K562 (cell line): ENCODE measurements at regions not wholly inside any gene's neighbourhood (a gene's known extent, or its start where the extent isn't known, plus 50 kb on each side); places are given as distances from the start of the nearest gene placed in this dataset.

Experiments
- ATAC-seq: fragments of 200-7000 bp; cut with Tn5 transposase; 3 replicates; pipeline ENCODE4 v1.9.1; 2020; ENCODE audit warnings: moderate library complexity
- BruUV-seq: library from RNA; stranded (reverse); fragments of 400-500 nt; replicated peaks from 2 replicates; lab custom pipeline; 2021; lab: Mats Ljungman, UMichigan
- CTCF ChIA-PET: fragments of 300-600 bp; formaldehyde crosslinking; extraction: SDS; loops from one replicate; lab custom pipeline; 2021; ENCODE audit warnings: low intra/inter-chr PET ratio; lab: Yijun Ruan, JAX
- POLR2A ChIA-PET: fragments of 300-600, 350-650 bp; sonication (Branson Sonifier 250); formaldehyde crosslinking; extraction: SDS; loops from one replicate; lab custom pipeline; 2021; ENCODE audit warnings: antibody characterized with exemption, inconsistent platforms; lab: Yijun Ruan, JAX
- DNase-seq, 4 experiments: peaks; one replicate each; pipeline versions ENCODE4 v3.0.0 to v3.0.0-alpha.2; 2011 to 2018; ENCODE audit warnings: low spot score in 3 of 4, mixed read lengths in 3 of 4; ENCODE audit errors: extremely low read depth in 1 of 4
- FAIRE-seq: peaks from 2 replicates; lab custom pipeline; 2011; peaks lifted over from hg19 to GRCh38; lab: Jason Lieb, UNC
- H2AFZ ChIP-seq: 2 replicates; pipeline ENCODE4 v1.6.0; 2011; ENCODE audit warnings: low read depth, low read length, control low read depth, inconsistent platforms
- H3K27ac ChIP-seq: fragments of 200-600 bp; 3 replicates; pipeline ENCODE4 v1.8.0; 2011; ENCODE audit warnings: low read depth, mild to moderate bottlenecking, control low read depth, inconsistent platforms, low read length, moderate library complexity, mixed read lengths; ENCODE audit errors: extremely low read depth
- H3K27me3 ChIP-seq, 2 experiments: fragments of 300-600 bp in 1 of 2; 2 replicates in 1 of 2; 3 replicates in 1 of 2; pipeline versions ENCODE4 v1.6.0 to v1.8.0; 2011; ENCODE audit warnings: inconsistent platforms in 2 of 2, low read length in 2 of 2, mild to moderate bottlenecking in 1 of 2, mixed read lengths in 1 of 2, moderate library complexity in 1 of 2; ENCODE audit not compliant: control insufficient read depth in 2 of 2, insufficient read depth in 2 of 2
- H3K36me3 ChIP-seq: fragments of 300-600 bp; 3 replicates; pipeline ENCODE4 v1.8.0; 2011; ENCODE audit warnings: mild to moderate bottlenecking, low read length, inconsistent platforms; ENCODE audit not compliant: control insufficient read depth, insufficient read depth
- H3K4me1 ChIP-seq, 2 experiments: fragments of 200-600 bp in 1 of 2; replicated peaks in 1 of 2; 2 replicates in 1 of 2; 3 replicates in 1 of 2; pipeline versions ENCODE4 v1.5.1 to v1.8.0; 2011; ENCODE audit warnings: inconsistent platforms in 2 of 2, low read length in 2 of 2, mild to moderate bottlenecking in 1 of 2, mixed read lengths in 1 of 2, moderate library complexity in 1 of 2; ENCODE audit not compliant: control insufficient read depth in 2 of 2, insufficient read depth in 2 of 2
- H3K4me2 ChIP-seq: 2 replicates; pipeline ENCODE4 v1.6.1; 2011; ENCODE audit warnings: low read length, control low read depth, inconsistent platforms, mixed read lengths; ENCODE audit not compliant: insufficient read depth
- H3K4me3 ChIP-seq: fragments of 200-600 bp; sonication (generic), shearing (Covaris generic); 2 replicates; pipeline ENCODE4 v1.5.1; 2016; ENCODE audit warnings: control low read depth, inconsistent platforms
- H3K79me2 ChIP-seq: fragments of 200-600 bp; 3 replicates; pipeline ENCODE4 v1.8.0; 2011; ENCODE audit warnings: low read length, inconsistent platforms; ENCODE audit not compliant: control insufficient read depth, insufficient read depth
- H3K9ac ChIP-seq, 2 experiments: 2 replicates each; pipeline versions ENCODE4 v1.6.0 to v1.6.1; 2011; ENCODE audit warnings: low read depth in 2 of 2, low read length in 2 of 2, control low read depth in 1 of 2, inconsistent platforms in 1 of 2, mild to moderate bottlenecking in 1 of 2, mixed read lengths in 1 of 2; ENCODE audit not compliant: insufficient read depth in 1 of 2
- H3K9me1 ChIP-seq: one replicate; pipeline ENCODE4 v1.6.0; 2011; ENCODE audit warnings: inconsistent platforms, mild to moderate bottlenecking, low read length, moderate library complexity; ENCODE audit not compliant: control insufficient read depth, insufficient read depth
- H3K9me3 ChIP-seq: replicated peaks from 2 replicates; pipeline ENCODE4 v1.5.1; 2011; ENCODE audit warnings: low read depth, low read length, inconsistent platforms; ENCODE audit not compliant: control insufficient read depth, insufficient read depth
- H4K20me1 ChIP-seq: replicated peaks from 2 replicates; pipeline ENCODE4 v1.6.1; 2011; ENCODE audit warnings: low read length, inconsistent platforms, mixed read lengths; ENCODE audit not compliant: control insufficient read depth, insufficient read depth
- CHCHD3 ChIP-seq: fragments of 250-450 bp; sonication (Bioruptor Pico); IDR thresholded peaks from 2 replicates; pipeline ENCODE4 v2.1.2; 2022; ENCODE audit warnings: mild to moderate bottlenecking
- MCM7 ChIP-seq, 2 experiments: fragments of 450-650 bp; IDR thresholded peaks; 2 replicates each; pipeline ENCODE4 v1.6.1; 2016 to 2018
- MTA1 ChIP-seq: fragments of 450-650 bp; IDR thresholded peaks from 2 replicates; pipeline ENCODE4 v1.6.1; 2017; ENCODE audit warnings: borderline replicate concordance
- OTX1 ChIP-seq: fragments of 450-650 bp; formaldehyde crosslinking; IDR thresholded peaks from 2 replicates; pipeline ENCODE4 v1.4.0; 2022; ENCODE audit warnings: mild to moderate bottlenecking
- PTBP1 ChIP-seq: fragments of 200-400 bp; formaldehyde crosslinking; IDR thresholded peaks from 2 replicates; pipeline ENCODE4 v1.6.1; 2017; ENCODE audit warnings: low read depth, low read length
- TCFL5 ChIP-seq: fragments of 250-450 bp; sonication (Bioruptor Pico); conservative IDR thresholded peaks from 2 replicates; pipeline ENCODE4 v1.6.1; 2021; ENCODE audit warnings: mild to moderate bottlenecking, moderate library complexity, matching md5 sums
- in situ Hi-C: fragments of 300-500 bp; cut with MboI; formaldehyde crosslinking; loops from 4 replicates; pipeline ENCODE4 v1.15.0; 2018; ENCODE audit warnings: inconsistent platforms, mixed read lengths
- intact Hi-C: fragments of 100-400 bp; cut with micrococcal nuclease; formaldehyde crosslinking; loops from 2 replicates; pipeline ENCODE4 v1.14.2; 2022
- TF ChIP-seq, protein P1 (sequence below), 2 experiments: fragments of 450-650 bp; IDR thresholded peaks; 2 replicates each; pipeline ENCODE4 v1.6.1; 2016; ENCODE audit warnings: mild to moderate bottlenecking in 2 of 2, borderline replicate concordance in 1 of 2, low read depth in 1 of 2, moderate library complexity in 1 of 2
- TF ChIP-seq, protein P2 (sequence below): fragments of 450-650 bp; IDR thresholded peaks from 2 replicates; pipeline ENCODE4 v1.6.1; 2016; ENCODE audit warnings: low read depth

DNA sequence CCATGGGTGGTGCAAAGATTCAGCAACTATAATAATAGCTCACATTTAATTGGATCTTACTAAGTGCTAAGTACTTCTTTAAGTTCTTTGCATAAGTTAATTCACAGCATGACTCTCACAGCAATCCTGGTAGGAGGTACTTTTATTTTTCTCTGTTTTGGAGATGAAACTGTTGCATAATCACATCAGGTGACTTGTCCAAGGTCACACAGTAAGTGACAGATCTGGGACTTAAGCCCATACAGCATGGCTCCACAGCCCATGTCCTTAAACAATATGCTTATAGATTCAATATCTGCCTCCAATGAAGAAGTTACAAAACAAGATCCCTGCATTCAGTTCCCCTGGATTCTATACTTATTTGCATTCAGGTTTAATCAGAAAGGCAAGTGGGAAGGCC is 171.8 kb downstream of the CNTN3 start:
- no peaks in the 10 kb centered on the region for H3K36me3 ChIP-seq
- POLR2A ChIA-PET: no interaction called here
- no peak for FAIRE-seq
- intact Hi-C loops (no loop called here), in situ Hi-C loops (no loop called here)
- no peaks in the 10 kb centered on the region for H3K9me3 ChIP-seq
- BruUV-seq: no TSS peak
- H3K27ac ChIP-seq: no peak overlapping the region
- no peak overlapping the region for H3K4me2 ChIP-seq
- no peak for DNase-seq
- H3K4me1 ChIP-seq: no peaks in the 10 kb centered on the region
- no peak overlapping the region for H3K4me3 ChIP-seq
- no peak overlapping the region for H2AFZ ChIP-seq
- no peaks in the 10 kb centered on the region for H4K20me1 ChIP-seq
- CTCF ChIA-PET: no interaction called here
- H3K9me1 ChIP-seq: no peaks in the 10 kb centered on the region
- H3K27me3 ChIP-seq: no peaks in the 10 kb centered on the region
- H3K79me2 ChIP-seq: no peaks in the 10 kb centered on the region
- H3K9ac ChIP-seq: no peak overlapping the region
- no peak for ATAC-seq
- TF ChIP-seq, protein P1, sequence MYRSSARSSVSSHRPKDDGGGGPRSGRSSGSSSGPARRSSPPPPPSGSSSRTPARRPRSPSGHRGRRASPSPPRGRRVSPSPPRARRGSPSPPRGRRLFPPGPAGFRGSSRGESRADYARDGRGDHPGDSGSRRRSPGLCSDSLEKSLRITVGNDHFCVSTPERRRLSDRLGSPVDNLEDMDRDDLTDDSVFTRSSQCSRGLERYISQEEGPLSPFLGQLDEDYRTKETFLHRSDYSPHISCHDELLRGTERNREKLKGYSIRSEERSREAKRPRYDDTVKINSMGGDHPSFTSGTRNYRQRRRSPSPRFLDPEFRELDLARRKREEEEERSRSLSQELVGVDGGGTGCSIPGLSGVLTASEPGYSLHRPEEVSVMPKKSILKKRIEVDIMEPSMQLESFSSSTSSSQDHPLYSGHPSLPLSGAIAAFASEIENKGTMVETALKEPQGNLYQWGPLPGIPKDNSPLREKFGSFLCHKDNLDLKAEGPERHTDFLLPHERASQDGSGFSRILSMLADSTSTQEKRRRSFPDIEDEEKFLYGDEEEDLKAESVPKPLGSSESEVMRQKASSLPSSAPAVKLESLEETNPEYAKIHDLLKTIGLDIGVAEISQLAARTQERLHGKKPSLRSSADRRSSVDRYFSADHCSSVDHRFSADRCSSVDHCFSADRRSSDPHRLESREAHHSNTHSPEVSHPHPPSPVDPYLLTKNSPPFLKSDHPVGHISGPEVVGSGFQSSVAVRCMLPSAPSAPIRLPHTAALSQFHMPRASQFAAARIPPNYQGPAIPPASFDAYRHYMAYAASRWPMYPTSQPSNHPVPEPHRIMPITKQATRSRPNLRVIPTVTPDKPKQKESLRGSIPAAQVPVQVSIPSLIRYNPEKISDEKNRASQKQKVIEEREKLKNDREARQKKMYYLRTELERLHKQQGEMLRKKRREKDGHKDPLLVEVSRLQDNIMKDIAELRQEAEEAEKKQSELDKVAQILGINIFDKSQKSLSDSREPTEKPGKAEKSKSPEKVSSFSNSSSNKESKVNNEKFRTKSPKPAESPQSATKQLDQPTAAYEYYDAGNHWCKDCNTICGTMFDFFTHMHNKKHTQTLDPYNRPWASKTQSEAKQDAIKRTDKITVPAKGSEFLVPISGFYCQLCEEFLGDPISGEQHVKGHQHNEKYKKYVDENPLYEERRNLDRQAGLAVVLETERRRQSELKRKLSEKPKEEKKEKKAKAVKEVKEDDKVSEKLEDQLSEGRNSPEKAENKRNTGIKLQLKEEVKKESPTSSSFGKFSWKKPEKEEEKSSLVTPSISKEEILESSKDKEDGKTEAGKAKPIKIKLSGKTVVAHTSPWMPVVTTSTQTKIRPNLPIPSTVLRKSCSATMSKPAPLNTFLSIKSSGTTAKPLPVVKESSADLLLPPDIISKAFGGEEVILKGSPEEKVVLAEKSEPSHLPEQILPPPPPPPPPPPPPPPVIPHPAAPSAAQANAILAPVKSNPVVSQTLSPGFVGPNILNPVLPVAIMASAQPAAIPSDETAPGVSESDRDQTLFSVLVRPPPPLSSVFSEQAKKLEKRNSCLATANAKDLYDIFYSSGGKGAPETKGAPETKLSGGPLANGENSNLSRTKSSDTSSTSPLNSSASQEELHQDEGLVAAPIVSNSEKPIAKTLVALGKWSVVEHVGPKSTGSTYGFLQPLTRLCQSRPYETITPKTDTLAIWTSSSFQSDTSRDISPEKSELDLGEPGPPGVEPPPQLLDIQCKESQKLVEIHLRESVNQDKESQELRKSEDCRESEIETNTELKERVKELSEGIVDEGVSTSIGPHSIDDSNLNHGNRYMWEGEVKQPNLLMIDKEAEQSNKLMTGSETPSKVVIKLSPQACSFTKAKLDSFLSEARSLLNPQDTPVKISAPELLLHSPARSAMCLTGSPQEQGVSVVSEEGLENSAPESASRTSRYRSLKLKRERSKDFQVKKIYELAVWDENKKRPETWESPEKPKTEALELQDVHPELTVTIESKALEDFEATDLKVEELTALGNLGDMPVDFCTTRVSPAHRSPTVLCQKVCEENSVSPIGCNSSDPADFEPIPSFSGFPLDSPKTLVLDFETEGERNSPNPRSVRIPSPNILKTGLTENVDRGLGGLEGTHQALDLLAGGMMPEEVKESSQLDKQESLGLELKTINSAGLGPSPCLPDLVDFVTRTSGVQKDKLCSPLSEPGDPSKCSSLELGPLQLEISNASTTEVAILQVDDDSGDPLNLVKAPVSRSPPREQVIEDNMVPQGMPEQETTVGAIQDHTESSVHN (IDR thresholded peaks at IDR 0.05; ENCODE audit: borderline replicate concordance in 1 of 2, low read depth in 1 of 2): no peak
- TF ChIP-seq, protein P2, sequence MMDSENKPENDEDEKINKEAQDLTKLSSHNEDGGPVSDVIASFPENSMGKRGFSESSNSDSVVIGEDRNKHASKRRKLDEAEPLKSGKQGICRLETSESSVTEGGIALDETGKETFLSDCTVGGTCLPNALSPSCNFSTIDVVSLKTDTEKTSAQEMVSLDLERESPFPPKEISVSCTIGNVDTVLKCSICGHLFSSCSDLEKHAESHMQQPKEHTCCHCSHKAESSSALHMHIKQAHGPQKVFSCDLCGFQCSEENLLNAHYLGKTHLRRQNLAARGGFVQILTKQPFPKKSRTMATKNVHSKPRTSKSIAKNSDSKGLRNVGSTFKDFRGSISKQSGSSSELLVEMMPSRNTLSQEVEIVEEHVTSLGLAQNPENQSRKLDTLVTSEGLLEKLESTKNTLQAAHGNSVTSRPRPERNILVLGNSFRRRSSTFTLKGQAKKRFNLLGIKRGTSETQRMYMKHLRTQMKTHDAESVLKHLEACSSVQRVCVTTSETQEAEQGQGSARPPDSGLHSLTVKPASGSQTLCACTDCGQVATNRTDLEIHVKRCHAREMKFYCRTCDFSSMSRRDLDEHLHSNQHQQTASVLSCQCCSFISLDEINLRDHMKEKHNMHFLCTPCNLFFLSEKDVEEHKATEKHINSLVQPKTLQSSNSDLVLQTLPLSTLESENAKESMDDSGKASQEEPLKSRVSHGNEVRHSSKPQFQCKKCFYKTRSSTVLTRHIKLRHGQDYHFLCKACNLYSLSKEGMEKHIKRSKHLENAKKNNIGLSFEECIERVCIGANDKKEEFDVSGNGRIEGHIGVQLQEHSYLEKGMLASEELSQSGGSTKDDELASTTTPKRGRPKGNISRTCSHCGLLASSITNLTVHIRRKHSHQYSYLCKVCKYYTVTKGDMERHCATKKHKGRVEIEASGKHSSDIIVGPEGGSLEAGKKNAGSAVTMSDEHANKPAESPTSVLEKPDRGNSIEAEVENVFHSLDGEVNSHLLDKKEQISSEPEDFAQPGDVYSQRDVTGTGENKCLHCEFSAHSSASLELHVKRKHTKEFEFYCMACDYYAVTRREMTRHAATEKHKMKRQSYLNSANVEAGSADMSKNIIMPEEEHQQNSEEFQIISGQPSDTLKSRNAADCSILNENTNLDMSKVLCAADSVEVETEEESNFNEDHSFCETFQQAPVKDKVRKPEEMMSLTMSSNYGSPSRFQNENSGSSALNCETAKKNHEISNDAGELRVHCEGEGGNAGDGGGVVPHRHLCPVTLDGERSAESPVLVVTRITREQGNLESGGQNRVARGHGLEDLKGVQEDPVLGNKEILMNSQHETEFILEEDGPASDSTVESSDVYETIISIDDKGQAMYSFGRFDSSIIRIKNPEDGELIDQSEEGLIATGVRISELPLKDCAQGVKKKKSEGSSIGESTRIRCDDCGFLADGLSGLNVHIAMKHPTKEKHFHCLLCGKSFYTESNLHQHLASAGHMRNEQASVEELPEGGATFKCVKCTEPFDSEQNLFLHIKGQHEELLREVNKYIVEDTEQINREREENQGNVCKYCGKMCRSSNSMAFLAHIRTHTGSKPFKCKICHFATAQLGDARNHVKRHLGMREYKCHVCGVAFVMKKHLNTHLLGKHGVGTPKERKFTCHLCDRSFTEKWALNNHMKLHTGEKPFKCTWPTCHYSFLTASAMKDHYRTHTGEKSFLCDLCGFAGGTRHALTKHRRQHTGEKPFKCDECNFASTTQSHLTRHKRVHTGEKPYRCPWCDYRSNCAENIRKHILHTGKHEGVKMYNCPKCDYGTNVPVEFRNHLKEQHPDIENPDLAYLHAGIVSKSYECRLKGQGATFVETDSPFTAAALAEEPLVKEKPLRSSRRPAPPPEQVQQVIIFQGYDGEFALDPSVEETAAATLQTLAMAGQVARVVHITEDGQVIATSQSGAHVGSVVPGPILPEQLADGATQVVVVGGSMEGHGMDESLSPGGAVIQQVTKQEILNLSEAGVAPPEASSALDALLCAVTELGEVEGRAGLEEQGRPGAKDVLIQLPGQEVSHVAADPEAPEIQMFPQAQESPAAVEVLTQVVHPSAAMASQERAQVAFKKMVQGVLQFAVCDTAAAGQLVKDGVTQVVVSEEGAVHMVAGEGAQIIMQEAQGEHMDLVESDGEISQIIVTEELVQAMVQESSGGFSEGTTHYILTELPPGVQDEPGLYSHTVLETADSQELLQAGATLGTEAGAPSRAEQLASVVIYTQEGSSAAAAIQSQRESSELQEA: no peak
- TF ChIP-seq MCM7 (IDR thresholded peaks at IDR 0.05): no peak
- no peak for TF ChIP-seq TCFL5 (CRISPR knock-in tag)
- TF ChIP-seq MTA1: no peak
- TF ChIP-seq OTX1 (CRISPR knock-in tag): no peak
- no peak for TF ChIP-seq CHCHD3 (CRISPR knock-in tag)
- no peak for TF ChIP-seq PTBP1
